DND-41 (cell line): ENCODE measurements at regions not wholly inside any gene's neighbourhood (a gene's known extent, or its start where the extent isn't known, plus 50 kb on each side); places are given as distances from the start of the nearest gene placed in this dataset.

ENCODE experiments used
- ATAC-seq: fragments of 200-7000 bp; cut with Tn5 transposase; 3 replicates; pipeline ENCODE4 v1.9.1; 2021; ENCODE audit warnings: low read depth; ENCODE audit not compliant: insufficient read depth
- DNase-seq: peaks from one replicate; pipeline ENCODE4 v3.0.0-alpha.2; 2020
- H2AFZ ChIP-seq: 2 replicates; pipeline ENCODE4 v1.6.0; 2012; ENCODE audit warnings: low read depth, low read length
- H3K27ac ChIP-seq: 2 replicates; pipeline ENCODE4 v1.5.1; 2012; ENCODE audit warnings: low read length, inconsistent platforms
- H3K27me3 ChIP-seq: fragments of 200-600 bp; sonication (generic); 2 replicates; pipeline ENCODE4 v1.6.0; 2012; ENCODE audit warnings: low read length, mild to moderate bottlenecking, inconsistent platforms; ENCODE audit not compliant: insufficient read depth, poor library complexity
- H3K36me3 ChIP-seq: 2 replicates; pipeline ENCODE4 v1.5.1; 2012; ENCODE audit warnings: low read length, inconsistent platforms; ENCODE audit not compliant: insufficient read depth
- H3K4me1 ChIP-seq: 2 replicates; pipeline ENCODE4 v1.5.1; 2012; ENCODE audit warnings: mild to moderate bottlenecking, low read length; ENCODE audit not compliant: insufficient read depth
- H3K4me2 ChIP-seq: 2 replicates; pipeline ENCODE4 v1.6.0; 2012; ENCODE audit warnings: mild to moderate bottlenecking, moderate library complexity, low read length, inconsistent platforms; ENCODE audit not compliant: insufficient read depth
- H3K4me3 ChIP-seq, 2 experiments: fragments of 200-600 bp in 1 of 2; shearing (Covaris generic) in 1 of 2; 2 replicates each; pipeline ENCODE4 v1.5.1; 2012 to 2016; ENCODE audit warnings: inconsistent platforms in 2 of 2, low read length in 2 of 2, mild to moderate bottlenecking in 2 of 2, low read depth in 1 of 2, moderate library complexity in 1 of 2
- H3K79me2 ChIP-seq: 2 replicates; pipeline ENCODE4 v1.6.0; 2012; ENCODE audit warnings: low read length, inconsistent platforms; ENCODE audit not compliant: insufficient read depth
- H3K9ac ChIP-seq: 2 replicates; pipeline ENCODE4 v1.6.0; 2012; ENCODE audit warnings: low read depth, mild to moderate bottlenecking, inconsistent platforms, low read length, moderate library complexity
- H3K9me3 ChIP-seq: 2 replicates; pipeline ENCODE4 v1.5.1; 2012; ENCODE audit warnings: low read length, moderate library complexity, mild to moderate bottlenecking, inconsistent platforms; ENCODE audit not compliant: insufficient read depth, severe bottlenecking
- H4K20me1 ChIP-seq: 2 replicates; pipeline ENCODE4 v1.6.0; 2012; ENCODE audit warnings: low read length; ENCODE audit not compliant: insufficient read depth
- EZH2 ChIP-seq: IDR thresholded peaks from 3 replicates; pipeline ENCODE4 v1.6.1; 2012; ENCODE audit warnings: borderline replicate concordance, low read depth, mild to moderate bottlenecking, moderate library complexity, low read length, inconsistent platforms; ENCODE audit not compliant: severe bottlenecking
- TF ChIP-seq, protein P1 (sequence below): IDR thresholded peaks from 2 replicates; pipeline ENCODE4 v1.5.1; 2012; ENCODE audit warnings: borderline replicate concordance, low read length, moderate library complexity, mild to moderate bottlenecking; ENCODE audit not compliant: poor library complexity, severe bottlenecking; ENCODE audit errors: extremely low read depth

DNA sequence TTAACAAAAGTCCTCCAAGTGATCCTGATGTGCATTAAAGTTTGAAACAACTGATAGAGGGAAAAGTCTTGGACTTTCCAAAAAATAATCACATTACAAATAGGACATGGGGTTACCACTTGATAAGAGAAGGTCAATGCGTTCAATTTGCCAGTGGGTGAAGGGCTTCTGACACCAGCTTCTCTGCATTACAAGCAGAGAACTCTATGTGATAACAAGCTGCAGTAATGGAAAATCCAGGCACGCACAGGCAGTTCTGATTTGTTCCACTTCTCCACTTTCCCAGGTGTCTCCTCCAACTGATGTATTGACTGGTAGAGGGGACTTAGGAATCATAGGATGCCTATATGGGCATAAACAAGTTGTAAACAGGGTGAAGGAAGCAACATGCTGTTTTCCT, 234.0 kb upstream of the MGAT5 start:
- H2AFZ ChIP-seq: no peak overlapping the region
- no peaks in the 10 kb centered on the region for H3K36me3 ChIP-seq
- no peaks in the 10 kb centered on the region for H3K27me3 ChIP-seq
- no peaks in the 10 kb centered on the region for H3K9me3 ChIP-seq
- no peak for DNase-seq
- H4K20me1 ChIP-seq: no peaks in the 10 kb centered on the region
- no peak overlapping the region for H3K4me2 ChIP-seq
- H3K79me2 ChIP-seq: no peaks in the 10 kb centered on the region
- peaks cover 17% of the 10 kb centered on the region for H3K4me1 ChIP-seq
- no peak overlapping the region for H3K27ac ChIP-seq
- no peak for ATAC-seq
- H3K9ac ChIP-seq: no peak overlapping the region
- H3K4me3 ChIP-seq: no peak overlapping the region
- no peak for TF ChIP-seq EZH2
- TF ChIP-seq, protein P1, sequence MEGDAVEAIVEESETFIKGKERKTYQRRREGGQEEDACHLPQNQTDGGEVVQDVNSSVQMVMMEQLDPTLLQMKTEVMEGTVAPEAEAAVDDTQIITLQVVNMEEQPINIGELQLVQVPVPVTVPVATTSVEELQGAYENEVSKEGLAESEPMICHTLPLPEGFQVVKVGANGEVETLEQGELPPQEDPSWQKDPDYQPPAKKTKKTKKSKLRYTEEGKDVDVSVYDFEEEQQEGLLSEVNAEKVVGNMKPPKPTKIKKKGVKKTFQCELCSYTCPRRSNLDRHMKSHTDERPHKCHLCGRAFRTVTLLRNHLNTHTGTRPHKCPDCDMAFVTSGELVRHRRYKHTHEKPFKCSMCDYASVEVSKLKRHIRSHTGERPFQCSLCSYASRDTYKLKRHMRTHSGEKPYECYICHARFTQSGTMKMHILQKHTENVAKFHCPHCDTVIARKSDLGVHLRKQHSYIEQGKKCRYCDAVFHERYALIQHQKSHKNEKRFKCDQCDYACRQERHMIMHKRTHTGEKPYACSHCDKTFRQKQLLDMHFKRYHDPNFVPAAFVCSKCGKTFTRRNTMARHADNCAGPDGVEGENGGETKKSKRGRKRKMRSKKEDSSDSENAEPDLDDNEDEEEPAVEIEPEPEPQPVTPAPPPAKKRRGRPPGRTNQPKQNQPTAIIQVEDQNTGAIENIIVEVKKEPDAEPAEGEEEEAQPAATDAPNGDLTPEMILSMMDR: no peak

DNA sequence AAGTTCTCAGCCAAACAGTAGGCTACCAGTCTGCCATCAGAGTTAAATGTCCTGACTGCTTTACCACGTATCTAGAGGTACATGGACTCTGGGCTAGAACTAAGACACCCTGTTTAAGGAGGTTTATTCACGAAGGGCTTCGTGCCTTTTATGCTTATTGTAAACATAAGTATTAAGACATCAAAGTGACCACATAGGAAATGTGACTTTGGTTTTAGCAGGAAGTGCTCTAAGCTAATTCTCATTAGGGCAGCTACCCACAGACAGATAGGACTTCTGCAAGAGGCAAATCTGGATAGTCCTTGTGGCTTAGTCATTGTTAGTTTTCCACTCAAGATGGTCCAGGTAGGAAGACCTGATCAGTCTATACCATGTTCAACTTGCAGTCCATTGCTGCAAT, 233.3 kb upstream of the MGAT5 start:
- peak; percentile 22 for DNase-seq

DNA sequence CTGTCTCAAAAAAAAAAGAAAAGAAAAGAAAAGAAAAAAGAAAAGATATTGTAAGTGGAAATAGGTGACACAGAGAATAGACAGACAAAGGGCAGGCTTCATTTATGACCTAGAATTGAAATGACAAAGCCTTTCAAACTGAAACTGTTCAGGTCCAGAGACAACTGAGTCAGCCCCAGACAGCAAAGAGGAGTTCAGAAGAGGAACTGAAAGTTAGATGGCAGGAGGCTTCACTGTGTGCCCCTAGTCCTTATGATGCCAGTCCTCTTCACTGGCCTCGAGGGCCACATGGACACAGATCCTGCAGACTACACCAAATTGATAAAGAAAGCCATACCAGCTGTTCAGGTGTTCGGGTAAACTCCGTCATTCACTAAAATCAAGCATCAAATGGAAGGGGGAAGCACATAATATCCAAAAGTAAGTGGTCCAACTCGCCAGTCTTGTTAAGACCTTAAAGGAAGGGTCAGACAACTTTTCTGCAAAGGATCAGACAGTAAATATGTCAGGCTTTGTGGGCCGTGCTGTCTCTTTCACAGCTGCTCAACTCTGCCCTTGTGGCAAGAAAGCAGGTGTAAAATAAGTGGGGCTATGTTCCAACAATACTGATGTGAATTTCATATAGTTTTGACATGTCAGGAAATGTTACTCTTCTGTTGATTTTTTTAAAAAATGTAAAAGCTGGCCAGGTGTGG, 231.9 kb upstream of the MGAT5 start:
- no peak overlapping the region for H3K4me2 ChIP-seq
- no peaks in the 10 kb centered on the region for H3K27me3 ChIP-seq
- no peak overlapping the region for H2AFZ ChIP-seq
- no peak for TF ChIP-seq EZH2
- TF ChIP-seq, protein P1: no peak
- H3K36me3 ChIP-seq: no peaks in the 10 kb centered on the region
- no peaks in the 10 kb centered on the region for H3K79me2 ChIP-seq
- H3K4me3 ChIP-seq: no peak overlapping the region
- no peaks in the 10 kb centered on the region for H4K20me1 ChIP-seq
- no peaks in the 10 kb centered on the region for H3K9me3 ChIP-seq
- no peak for DNase-seq
- no peak overlapping the region for H3K9ac ChIP-seq
- peaks cover 23% of the 10 kb centered on the region for H3K4me1 ChIP-seq
- no peak overlapping the region for H3K27ac ChIP-seq
- ATAC-seq: no peak

More for the DNA sequence above, 233.3 kb upstream of the MGAT5 start:
- H3K4me1 ChIP-seq: peaks cover 18% of the 10 kb centered on the region
- H3K27ac ChIP-seq: no peak overlapping the region
- H3K36me3 ChIP-seq: no peaks in the 10 kb centered on the region
- no peak overlapping the region for H2AFZ ChIP-seq
- no peaks in the 10 kb centered on the region for H3K79me2 ChIP-seq
- no peak overlapping the region for H3K4me3 ChIP-seq
- H3K27me3 ChIP-seq: no peaks in the 10 kb centered on the region
- H4K20me1 ChIP-seq: no peaks in the 10 kb centered on the region
- no peaks in the 10 kb centered on the region for H3K9me3 ChIP-seq
- TF ChIP-seq, protein P1: no peak
- TF ChIP-seq EZH2: no peak
- ATAC-seq: peak; percentile 93
- H3K9ac ChIP-seq: no peak overlapping the region
- no peak overlapping the region for H3K4me2 ChIP-seq
